RKO (cell line): ENCODE measurements at regions not wholly inside any gene's neighbourhood (a gene's known extent, or its start where the extent isn't known, plus 50 kb on each side); places are given as distances from the start of the nearest gene placed in this dataset.
"Not testable (repeated sequence)": the region's sequence is repeated elsewhere in the genome, so short reads cannot be mapped to it uniquely, and the experiment has no call there.

ENCODE experiments used
- DNase-seq: peaks from one replicate; pipeline ENCODE4 v3.0.0-alpha.2; 2016; ENCODE audit warnings: low spot score

GRCh38 chr1:100597061-100597741 lies 59.3 kb downstream of the GPR88 start:
- DNase-seq, result peak; percentile 74

- no peak for DNase-seq
These were observed 59.8 kb downstream of the GPR88 start for GRCh38 chr1:100597784-100598183.

- not testable (repeated sequence) for DNase-seq
These were observed 62.4 kb downstream of the GPR88 start for GRCh38 chr1:100600377-100600776.

- DNase-seq, result not testable (repeated sequence)
These were observed 64.1 kb downstream of the GPR88 start for GRCh38 chr1:100602028-100602427.

GRCh38 chr1:100604372-100604771 lies 66.4 kb downstream of the GPR88 start:
- DNase-seq, result no peak

GRCh38 chr1:100606438-100606837 lies 68.5 kb downstream of the GPR88 start:
- peak; percentile 43 for DNase-seq

- no peak for DNase-seq
These were observed 69.8 kb downstream of the GPR88 start for GRCh38 chr1:100607628-100608240.

- no peak for DNase-seq
These were observed 71.9 kb downstream of the GPR88 start for GRCh38 chr1:100609849-100610248.

GRCh38 chr1:100611086-100611485 lies 73.1 kb downstream of the GPR88 start:
- no peak for DNase-seq

- no peak for DNase-seq
These were observed 74.6 kb downstream of the GPR88 start for GRCh38 chr1:100612540-100612939.

- DNase-seq, result no peak
These were observed 76.0 kb downstream of the GPR88 start for GRCh38 chr1:100613817-100614559.

- DNase-seq, result no peak
These were observed 76.6 kb downstream of the GPR88 start for GRCh38 chr1:100614570-100614969.

GRCh38 chr1:100615686-100616085 lies 77.7 kb downstream of the GPR88 start:
- no peak for DNase-seq

- DNase-seq, result no peak
These were observed 78.2 kb downstream of the GPR88 start for GRCh38 chr1:100616121-100616621.

- DNase-seq, result peak; percentile 80
These were observed 84.1 kb downstream of the GPR88 start for GRCh38 chr1:100622037-100622436.

- no peak for DNase-seq
These were observed 84.6 kb downstream of the GPR88 start for GRCh38 chr1:100622506-100622905.

GRCh38 chr1:100622966-100623762 lies 85.2 kb downstream of the GPR88 start:
- DNase-seq, result no peak

- DNase-seq, result no peak
These were observed 87.1 kb downstream of the GPR88 start for GRCh38 chr1:100624886-100625610.

- DNase-seq, result no peak
These were observed 88.5 kb downstream of the GPR88 start for GRCh38 chr1:100626397-100626796.

GRCh38 chr1:100627054-100627716 lies 89.2 kb downstream of the GPR88 start:
- no peak for DNase-seq

GRCh38 chr1:100627936-100628335 lies 90.0 kb downstream of the GPR88 start:
- no peak for DNase-seq
